ENCODE measurements at regions not wholly inside any gene's neighbourhood (a gene's known extent, or its start where the extent isn't known, plus 50 kb on each side); places are given as distances from the start of the nearest gene placed in this dataset.

DNA sequence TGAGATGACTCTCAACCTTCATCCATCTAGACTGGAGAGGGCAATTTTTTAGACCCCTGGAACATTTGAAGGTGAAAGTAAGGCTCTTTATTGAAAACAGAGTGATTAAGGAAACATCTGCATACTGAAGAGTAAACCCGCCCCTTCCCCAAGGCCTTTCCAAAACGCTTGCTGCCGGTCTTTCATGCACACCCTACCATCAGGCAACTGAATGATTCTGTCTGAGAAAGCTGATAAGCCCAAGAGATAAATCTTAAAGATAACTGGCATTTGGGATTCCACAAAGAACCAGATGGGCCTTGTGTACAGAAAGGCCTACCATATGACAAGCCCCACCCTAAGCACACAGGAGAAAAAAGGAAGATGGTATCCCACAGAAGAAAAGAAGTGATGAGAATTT, 54.4 kb upstream of the PIK3R1 start:
- DNase-seq = no peak
- ATAC-seq = no peak

DNA sequence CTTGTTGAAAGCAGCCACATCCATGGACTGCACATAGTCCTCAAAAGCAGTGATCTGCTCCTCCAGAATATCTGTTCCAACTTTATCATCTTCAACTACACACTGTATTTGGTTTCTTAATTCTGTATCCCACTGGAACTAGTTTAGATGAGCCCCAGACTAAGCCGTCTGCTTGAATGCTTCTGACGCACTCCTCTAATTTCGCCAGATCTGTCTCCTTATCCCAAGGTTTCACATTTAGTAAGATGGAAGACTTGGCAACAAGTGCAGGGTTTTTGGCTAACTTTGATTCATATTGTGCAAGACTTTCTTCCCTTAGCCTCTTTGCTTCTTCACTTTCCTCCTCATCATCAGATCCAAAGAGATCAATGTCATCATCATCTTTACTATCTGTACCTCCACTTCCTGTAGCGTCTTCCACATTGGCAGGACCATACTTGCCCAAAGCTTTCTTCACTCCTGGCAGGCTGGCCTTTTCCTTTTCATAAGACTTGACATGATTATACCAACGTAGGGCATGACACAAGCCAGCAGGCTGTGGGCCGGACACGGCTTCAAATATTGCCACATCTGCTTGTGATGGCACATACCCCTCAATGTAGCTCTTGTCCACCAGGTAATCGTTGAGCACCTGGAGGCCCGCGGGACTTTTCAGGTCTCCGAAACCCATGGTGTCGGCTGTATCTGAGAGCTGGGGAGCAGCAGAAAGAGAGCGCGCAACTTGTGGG, 56.2 kb upstream of the PIK3R1 start:
- DNase-seq (no peak), ATAC-seq (no peak)

DNA sequence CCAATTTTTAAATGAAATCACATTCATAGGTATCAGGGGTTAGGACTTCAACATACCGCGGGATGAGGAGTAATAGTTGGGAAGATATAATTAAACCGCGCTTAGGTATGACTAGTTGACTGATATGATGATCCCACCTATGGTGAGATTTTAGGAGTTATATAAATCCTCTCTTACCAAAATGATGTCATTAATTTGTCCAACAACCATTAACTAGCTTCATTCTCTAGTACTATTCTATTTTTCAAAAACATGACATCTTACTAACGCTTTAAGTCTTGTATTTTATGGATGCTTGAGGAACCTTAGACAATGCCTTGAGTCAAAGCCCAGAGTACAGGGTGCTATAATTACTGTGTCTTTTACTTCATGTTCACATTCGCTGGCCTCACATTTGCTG, 59.6 kb upstream of the PIK3R1 start:
- no peak for ATAC-seq

DNA sequence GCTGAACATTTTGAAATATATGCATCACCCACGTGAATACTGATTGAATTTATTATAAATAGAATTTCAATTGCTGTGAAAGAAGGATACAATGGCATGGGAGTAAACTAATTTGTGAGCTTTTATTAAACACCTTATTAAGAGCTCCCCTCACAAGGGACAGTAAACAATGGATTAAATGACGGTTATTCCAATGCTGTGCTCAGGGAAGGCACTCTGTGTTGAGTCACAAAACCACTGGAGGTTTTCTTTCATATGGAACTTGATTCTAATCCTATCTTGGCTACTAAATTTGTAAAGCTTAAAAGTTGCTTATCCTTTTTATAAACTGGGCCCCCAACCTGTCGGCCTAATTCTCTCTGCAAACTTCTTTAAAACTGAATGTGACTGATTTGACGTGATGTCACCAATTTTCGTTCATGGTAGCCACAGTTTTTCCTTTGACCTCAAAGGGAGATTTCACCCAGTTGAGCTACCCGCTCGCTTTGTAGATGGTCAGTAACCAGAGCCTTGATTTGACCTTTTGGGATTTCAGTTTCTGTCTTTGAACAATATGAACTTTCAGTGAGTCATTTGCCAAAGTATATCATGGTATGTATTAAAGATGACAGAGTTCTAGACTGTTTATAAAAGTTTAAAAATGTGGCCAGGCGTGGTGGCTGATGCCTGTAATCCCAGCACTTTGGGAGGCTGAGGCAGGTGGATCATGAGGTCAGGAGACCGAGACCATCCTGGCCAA, 61.3 kb upstream of the PIK3R1 start:
- ATAC-seq = no peak
- DNase-seq = no peak

More for the DNA sequence above, 59.6 kb upstream of the PIK3R1 start:
- no peak for DNase-seq

DNA sequence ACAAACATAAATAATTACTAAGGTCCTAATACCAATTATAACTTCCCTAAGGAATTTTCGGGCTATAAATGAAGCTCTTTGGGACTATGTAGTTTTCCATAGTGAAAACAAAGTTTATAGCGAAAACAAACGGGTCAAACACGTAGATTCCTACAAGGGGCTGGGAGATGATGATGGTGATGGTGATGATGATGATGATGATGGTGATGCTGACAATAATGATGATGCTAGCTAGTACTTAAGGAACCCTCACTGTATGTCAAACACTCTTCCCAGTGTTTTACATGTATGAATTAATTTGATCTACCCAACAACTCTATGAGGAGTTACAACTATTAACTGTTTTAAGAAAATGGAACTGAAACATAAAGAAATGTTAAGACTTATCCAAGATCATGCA, 63.7 kb upstream of the PIK3R1 start:
- no peak for DNase-seq
- no peak for ATAC-seq

DNA sequence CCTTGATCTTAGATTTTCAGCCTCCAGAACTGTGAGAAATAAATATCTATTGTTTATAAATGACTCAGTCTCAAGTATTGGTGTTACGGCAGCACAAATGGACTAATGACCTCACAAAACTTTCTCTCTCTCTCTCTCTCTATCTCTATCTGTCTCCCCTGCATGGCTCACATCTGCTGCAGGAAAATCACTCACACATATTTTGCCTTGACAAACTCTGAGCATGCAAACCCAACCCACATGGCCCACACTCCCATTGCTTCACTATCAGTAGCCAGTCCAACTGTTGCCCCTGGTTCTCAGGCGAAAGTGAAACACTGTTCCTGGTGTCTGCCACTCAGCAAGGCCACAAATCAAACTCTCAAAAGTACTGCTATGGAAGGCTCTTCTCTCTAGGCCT, 66.4 kb upstream of the PIK3R1 start:
- ATAC-seq = no peak
- DNase-seq = no peak

DNA sequence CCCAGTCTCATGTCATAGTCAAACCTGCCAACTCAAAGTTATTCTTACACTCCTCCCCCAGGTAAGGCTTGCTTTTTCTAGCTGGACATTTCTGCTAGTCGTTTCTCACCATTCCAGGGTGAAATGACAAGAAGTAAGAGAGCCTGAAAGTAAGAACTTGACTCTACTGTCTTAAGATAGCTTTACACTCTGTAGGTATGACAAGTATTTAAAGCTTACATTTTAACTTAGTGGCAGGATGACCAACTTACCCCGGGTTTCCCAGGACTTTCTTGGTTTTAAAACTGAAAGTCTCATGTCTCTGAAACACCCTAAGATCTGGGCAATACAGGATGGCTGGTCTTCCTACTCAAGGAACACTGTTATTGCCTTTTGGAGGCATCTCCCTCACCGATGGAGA, 67.5 kb upstream of the PIK3R1 start:
- ATAC-seq = peak; percentile 49
- DNase-seq = no peak

DNA sequence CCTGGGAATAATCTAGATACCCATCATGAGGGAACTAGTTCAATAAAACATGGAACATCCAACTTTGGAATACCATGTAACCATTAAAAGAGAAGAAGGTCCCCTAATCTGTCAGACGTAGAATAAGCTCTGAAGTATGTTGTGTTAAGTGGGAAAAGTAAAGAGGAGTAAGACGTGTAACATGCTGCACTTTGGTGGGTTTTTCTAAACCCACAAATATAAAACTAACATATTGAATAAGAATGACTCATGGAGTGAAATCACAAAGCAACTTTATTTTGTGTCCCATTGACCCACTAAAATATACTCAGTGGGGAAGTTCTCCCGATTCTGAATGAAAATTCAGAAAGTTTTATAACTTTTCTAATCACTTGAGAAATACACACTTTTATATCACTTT, 67.9 kb upstream of the PIK3R1 start:
- ATAC-seq = peak; percentile 52
- no peak for DNase-seq

DNA sequence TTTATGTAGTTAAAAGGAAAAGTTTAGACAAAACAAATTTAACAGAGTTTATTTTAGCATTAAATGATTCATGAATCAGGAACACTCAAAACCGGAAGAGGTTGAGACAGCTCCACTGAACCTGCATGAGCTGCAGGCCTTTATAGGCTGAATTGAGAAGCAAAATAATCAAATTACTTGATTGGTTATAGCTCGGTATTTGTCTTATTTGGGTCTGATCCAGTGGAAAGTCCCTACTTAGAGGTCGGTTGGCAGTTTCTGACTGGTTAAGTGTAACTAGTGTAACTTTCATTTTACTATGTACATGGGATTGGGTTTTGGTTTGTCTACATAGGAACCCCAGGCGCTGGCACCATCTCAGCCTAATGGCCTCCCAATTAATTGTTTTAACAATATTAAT, 74.1 kb upstream of the PIK3R1 start:
- ATAC-seq (peak; percentile 43), DNase-seq (no peak)

DNA sequence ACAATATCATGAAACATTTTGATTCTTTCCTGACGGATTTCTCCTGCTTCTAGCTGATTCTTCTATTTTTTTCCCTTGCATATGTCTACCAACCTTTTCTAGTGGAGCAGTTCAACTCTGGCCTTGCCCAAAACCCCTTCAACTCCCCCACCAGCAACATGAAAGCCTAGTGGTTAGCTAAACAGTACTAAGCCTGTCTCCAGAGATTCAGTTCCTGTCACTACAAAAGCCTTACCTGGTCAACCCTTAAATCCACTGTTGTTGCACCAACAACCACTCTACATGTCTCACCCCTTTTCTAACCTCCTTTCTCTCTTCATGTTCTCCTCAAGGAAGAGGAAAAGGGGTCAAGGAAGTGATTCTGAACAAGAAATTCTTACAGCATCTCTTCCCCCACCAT, 74.8 kb upstream of the PIK3R1 start:
- ATAC-seq = no peak
- DNase-seq = no peak

DNA sequence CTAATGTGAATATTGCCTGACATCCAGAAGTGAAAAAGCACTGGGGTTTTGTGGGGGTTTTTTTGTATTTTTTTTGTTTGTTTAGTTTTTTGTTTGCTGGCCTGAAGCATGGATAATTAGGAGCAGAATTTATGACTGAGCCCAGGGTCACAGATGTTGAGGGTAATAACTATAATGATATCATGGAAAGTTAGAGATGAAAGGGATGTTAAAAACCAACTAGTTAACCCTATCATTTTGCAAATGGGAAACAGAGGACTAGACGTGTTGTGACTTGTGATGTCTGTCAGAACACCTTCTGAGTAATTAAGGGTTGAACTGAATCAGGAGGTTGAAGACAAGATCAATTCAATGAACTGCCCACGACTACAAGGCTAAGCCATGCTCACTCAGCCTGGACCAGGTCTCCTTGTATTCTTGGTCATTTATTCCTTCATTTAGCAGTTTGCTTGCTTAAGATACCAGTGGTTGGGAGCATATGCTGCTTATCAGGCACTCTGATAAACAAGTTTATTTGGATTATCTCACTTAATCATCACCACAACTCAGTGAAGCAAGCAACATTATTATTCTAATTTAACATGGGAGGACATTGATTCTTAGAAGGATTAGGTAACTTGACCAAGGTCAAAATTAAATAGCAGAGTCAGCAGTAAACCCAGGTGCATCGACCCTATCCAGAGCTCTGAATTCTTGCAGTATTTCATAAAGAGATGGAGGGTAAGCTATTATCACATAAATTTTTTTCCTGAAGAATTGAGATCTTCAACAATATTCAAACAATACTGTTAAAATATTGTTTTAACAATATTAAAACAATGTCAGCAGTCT, 75.7 kb upstream of the PIK3R1 start:
- ATAC-seq (no peak), DNase-seq (no peak)

DNA sequence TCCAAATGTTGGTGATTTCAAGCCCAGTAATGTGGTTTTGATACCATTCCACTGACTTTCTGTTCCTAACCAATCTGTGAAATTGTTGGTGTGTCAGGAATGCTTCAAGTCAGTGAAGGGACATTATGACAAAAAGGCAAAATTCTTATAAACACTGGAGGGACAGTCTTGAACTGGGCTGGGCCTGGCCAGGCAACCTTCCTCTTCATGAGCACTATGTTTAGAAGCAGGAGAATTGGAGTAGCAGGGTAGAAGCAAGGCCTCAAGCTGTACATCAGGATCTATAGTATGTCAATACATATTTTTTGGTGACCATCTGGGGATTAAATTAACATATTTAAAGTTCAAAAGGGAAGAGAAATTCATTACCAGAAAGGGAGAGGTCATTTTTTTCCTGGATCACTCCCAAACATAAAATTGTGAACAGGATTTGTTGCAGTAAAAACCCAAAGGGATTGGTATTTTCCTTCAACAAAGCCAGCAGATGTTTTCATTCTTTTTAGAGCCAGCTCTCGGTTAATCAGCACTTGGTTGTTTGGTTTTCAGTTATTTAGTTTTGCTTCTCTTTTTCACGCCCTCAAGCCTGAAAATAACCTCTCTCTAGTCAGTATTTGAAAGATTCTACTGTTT, 77.9 kb upstream of the PIK3R1 start:
- DNase-seq (no peak), ATAC-seq (no peak)

DNA sequence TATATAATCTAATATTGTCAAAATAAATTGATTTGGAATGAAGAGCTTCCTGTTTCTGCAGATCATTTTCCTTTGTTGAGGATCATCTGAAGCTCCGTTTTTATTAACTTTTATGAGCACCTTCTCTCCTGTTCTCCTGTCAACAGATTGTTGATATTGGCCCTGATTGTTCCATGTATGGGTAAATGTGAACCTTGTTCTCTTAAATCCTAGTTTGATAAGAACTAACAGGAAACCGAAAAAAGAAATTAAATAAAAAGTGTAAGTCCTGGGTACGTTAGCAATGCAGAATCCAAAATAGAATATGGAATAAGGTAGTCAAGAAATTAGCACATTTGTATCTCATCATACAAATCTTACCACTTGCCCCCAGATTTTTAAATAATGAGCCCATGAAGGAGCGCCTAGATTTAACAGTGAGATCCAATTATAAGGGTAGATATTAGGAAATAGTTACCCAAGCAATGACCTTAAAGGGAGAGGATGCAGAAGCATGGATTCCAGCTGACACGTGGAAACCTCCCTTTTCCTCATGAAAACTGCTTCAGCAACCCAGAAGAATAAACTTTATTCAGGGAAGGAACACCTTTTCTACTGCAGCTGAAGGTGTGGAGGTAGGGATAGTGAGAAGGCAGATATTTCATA, 80.8 kb upstream of the PIK3R1 start:
- ATAC-seq (no peak), DNase-seq (no peak)

DNA sequence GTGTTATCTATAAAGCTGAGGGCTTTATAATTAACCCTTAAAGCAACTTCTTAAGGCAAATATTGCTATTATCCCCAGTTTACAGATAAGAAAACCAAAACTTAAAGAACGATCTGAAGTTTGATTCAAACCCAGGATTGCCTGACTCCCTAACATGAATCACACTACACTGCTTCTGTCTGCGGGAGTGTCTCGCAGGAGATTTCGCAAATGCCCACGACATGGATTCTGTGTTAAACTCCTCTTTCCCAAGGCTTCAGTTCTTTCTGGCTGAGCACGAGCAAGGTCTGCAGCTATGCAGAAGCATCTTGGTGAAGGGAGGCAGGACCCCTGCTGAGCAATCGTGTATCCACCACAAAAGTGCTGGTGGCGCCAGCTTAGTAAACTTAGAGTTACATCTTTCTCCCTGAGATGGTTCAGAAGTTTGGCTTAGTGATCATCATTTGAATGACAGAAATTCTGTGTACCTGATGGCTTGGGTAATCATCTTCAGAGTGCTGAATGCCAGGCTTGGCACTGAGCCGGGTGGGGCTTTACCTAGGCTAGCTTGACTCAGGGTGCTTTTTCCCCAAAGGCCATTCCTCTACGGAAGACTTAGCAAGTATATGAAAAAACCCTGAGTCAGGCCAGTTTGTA, 81.4 kb upstream of the PIK3R1 start:
- ATAC-seq (no peak), DNase-seq (no peak)

DNA sequence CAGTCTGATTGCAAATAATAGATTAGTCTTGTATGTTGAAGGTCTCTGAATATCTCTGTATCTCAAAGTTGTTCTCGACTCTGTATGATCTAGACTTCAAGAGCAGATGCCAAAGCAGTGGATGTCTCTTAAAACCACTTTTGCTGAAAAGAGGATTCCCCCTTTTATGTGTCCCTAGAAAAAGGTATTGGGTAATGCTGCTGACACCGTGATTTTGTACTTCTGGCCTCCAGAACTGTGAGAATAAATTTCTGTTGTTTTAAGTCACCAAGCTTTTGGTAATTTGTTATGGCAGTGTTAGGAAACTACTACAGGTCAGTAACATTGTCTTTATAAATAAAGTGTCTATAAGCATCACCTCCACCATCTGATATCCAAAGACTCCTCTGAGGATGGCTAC, 85.3 kb upstream of the PIK3R1 start:
- ATAC-seq (no peak), DNase-seq (no peak)

DNA sequence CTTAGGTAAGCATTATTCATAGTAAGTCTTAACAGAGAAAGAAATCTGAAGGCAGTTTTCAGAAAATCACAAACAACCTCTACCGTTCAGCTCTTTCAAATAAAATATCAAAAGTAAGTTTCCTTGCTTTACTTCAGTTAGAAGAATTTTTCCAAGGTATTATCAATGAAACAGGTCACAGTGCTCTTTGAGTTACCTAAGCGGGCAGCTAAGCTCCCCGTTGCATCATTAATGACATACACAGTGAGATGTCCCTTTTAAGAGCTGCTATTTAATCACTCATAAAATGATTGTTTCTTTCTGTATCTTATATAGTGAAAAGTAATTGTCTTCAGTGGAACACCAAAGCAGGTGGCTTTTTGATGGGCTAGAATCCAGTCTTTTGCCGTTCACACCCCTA, 86.2 kb upstream of the PIK3R1 start:
- ATAC-seq = no peak
- no peak for DNase-seq

DNA sequence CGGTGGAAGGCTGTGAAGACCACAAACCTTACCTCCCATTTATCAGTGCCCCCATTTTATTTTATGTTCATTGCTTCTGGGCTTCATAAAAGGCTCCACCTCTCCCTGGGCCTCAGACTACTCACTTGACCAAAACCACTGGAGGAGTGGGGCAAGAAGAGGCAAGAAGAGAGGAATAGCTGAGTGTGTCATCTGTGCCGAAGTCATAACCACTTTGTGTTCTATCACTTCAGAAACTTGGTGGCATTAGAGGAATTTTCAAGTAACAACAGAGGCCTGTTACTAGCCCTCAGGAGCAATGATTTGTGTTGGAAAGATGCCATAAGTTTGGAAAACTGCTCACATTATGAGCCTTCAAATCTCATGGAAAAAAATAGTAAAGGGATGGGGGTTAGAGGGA, 88.7 kb upstream of the PIK3R1 start:
- DNase-seq = no peak
- ATAC-seq = no peak

DNA sequence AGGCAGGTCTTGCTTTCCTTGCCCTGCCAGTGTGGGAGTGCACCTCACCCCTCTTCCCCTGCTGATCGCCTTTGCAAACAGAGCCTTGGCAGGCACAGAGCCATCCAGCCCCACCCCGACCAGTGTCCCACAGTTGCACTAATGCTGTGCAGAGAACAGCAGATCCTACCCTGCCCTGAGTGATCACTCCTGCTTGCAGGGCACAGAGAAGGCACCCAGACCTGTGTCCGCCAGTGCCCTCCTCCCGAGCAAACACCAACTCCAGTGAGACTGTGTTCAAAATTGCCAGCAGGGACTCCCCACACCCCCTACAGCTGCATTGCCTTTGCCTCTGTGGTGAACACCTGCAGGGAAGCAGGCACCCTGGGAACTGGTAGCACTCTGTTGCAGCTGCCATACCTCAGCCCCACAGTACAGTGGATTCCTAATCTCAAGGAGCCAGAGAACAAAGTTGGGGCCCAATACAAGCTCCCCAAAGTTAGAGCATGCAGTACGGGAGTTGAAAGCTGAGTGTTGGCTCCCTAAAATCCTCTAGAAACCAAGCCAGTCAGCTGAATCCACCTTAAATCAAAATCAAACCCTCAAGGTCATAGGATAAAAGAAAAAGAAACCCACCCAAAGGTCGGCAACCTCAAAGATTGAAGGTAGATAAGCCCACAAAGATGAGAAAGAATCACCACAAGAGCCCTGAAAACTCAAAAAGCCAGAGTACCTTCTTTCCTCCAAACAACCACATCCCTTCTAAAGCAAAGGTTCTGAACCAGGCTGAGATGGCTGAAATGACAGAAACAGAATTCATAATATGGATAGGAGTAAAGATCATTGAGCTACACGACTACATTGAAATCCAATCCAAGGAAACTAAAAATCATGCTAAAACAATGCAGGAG, 92.9 kb upstream of the PIK3R1 start:
- DNase-seq (no peak), ATAC-seq (peak; percentile 36)

DNA sequence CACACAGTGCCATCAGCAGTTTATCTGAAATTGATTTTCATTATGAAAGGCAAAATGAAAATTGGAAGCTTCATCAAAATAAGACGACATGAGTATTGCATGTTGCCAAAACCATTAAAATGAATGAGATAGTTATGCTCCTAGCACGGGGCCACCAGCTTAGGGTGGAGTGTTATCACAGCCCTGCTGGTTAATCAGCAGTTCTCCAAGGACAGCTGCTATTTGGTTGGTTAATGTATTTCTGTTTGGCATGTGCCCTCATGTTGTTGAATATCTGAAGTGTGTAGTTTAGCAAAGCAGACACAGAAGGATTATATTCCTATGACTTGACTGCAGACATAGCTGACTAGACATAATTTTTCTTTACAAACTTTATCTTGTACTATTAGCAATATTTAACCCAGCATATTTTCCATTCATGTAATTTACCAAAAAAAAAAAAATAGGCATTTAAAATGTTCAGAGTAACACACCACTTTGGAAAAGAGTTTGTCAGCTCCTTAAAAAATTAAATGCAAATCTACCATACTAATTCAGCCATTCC, 98.6 kb upstream of the PIK3R1 start:
- DNase-seq = no peak
- ATAC-seq = no peak

DNA sequence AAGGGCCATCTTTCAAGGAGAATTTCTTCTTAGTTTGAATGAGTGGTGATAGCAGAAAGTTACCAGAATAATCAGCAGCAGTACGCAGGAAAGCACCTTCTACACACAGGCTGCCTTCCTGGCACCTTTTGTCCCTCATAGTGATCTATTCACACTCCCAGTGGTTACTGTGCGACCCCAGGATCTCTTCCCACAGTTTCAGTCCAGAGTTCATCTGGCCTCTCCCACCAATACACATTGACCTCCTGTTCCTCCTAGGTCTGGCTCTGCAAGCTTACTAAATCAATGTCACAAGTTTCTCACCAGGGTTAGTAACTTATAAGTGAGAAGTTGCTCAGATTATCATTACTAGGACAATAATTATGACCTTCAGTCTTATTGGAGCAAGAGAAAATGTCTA, 99.1 kb upstream of the PIK3R1 start:
- no peak for DNase-seq
- no peak for ATAC-seq

All from stimulated activated naive CD8-positive, alpha-beta T cell treated with anti-CD3 and anti-CD28 coated beads, Interleukin-15, Interleukin-2, amounts not matched to agents 100 U/mL and 50 U/mL, for 24 hours (primary cell).